Natural killer cell (primary cell): ENCODE measurements at regions not wholly inside any gene's neighbourhood (a gene's known extent, or its start where the extent isn't known, plus 50 kb on each side); places are given as distances from the start of the nearest gene placed in this dataset.

Experiments used
- ATAC-seq, 3 donors: fragments of 150-1000 bp in 2 of 3; fragments of 200-7000 bp in 1 of 3; cut with Tn5 transposase; 1 replicate in 1 of 3; 2 replicates in 2 of 3; pipeline ENCODE4 v1.10.0; 2021; ENCODE audit warnings: mild to moderate bottlenecking in 2 of 3, moderate library complexity in 2 of 3
- DNase-seq, 2 donors: peaks; one replicate each; pipeline versions ENCODE4 v3.0.0 to v3.0.0-alpha.2; 2013 to 2021; ENCODE audit warnings: mixed read lengths in 1 of 2
- H3K27ac ChIP-seq: one replicate; pipeline ENCODE4 v1.5.1; 2013; ENCODE audit warnings: mild to moderate bottlenecking, low read length
- H3K27me3 ChIP-seq: one replicate; pipeline ENCODE4 v1.6.1; 2013; ENCODE audit warnings: low read length; ENCODE audit not compliant: control insufficient read depth, insufficient read depth
- H3K36me3 ChIP-seq: one replicate; pipeline ENCODE4 v1.6.1; 2013; ENCODE audit warnings: low read length; ENCODE audit not compliant: control insufficient read depth, insufficient read depth
- H3K4me1 ChIP-seq: one replicate; pipeline ENCODE4 v1.6.1; 2013; ENCODE audit warnings: low read length; ENCODE audit not compliant: control insufficient read depth, insufficient read depth
- H3K4me3 ChIP-seq: one replicate; pipeline ENCODE4 v1.5.1; 2013; ENCODE audit warnings: low read length
- H3K9me3 ChIP-seq: one replicate; pipeline ENCODE4 v1.6.1; 2013; ENCODE audit warnings: low read length; ENCODE audit not compliant: control insufficient read depth, insufficient read depth
- H3K27ac Mint-ChIP-seq, 2 donors: one replicate each; pipeline ENCODE4 v1.8.0; 2022; ENCODE audit warnings: mild to moderate bottlenecking in 2 of 2, mixed read lengths in 2 of 2, moderate library complexity in 1 of 2
- H3K27me3 Mint-ChIP-seq, 2 donors: one replicate each; pipeline ENCODE4 v1.8.0; 2022; ENCODE audit warnings: low read depth in 2 of 2, mixed read lengths in 2 of 2
- H3K36me3 Mint-ChIP-seq: one replicate; pipeline ENCODE4 v1.8.0; 2022; ENCODE audit warnings: mixed read lengths
- H3K4me1 Mint-ChIP-seq, 2 donors: one replicate each; pipeline ENCODE4 v1.8.0; 2022; ENCODE audit warnings: mixed read lengths in 2 of 2
- H3K4me3 Mint-ChIP-seq: one replicate; pipeline ENCODE4 v1.8.0; 2022; ENCODE audit warnings: mild to moderate bottlenecking, moderate library complexity, mixed read lengths
- H3K9me3 Mint-ChIP-seq, 2 donors: one replicate each; pipeline ENCODE4 v1.8.0; 2022; ENCODE audit warnings: mixed read lengths in 2 of 2
- CTCF ChIP-seq: fragments of 200-600 bp; IDR thresholded peaks from one replicate; pipeline ENCODE4 v1.8.0; 2022; ENCODE audit warnings: antibody characterized with exemption
- WGBS: methylation state at CpG from one replicate; pipeline ENCODE4 v1.1.7; 2013; ENCODE audit warnings: missing lambda C conversion rate; ENCODE audit not compliant: insufficient coverage; 5-methylcytosine and 5-hydroxymethylcytosine counted together
- intact Hi-C: fragments of 100-400 bp; cut with micrococcal nuclease; formaldehyde crosslinking; loops from one replicate; pipeline ENCODE4 v1.14.2; 2022

- intact Hi-C loops: no loop called here
- Histone ChIP-seq H3K27me3 (no peaks in the 10 kb centered on the region), H3K4me3 (no peak overlapping the region), H3K27ac (no peak overlapping the region), H3K36me3 (no peaks in the 10 kb centered on the region), H3K9me3 (no peaks in the 10 kb centered on the region), H3K4me1 (no peaks in the 10 kb centered on the region)
- H3K36me3 Mint-ChIP-seq: no peaks in the 10 kb centered on the region
- no peaks in the 10 kb centered on the region for H3K4me1 Mint-ChIP-seq
- H3K9me3 Mint-ChIP-seq: no peaks in the 10 kb centered on the region
- 94% methylated on average over 18 of the region's 19 CpGs for WGBS
- ATAC-seq (no peak), DNase-seq (no peak)
- H3K27ac Mint-ChIP-seq: no peak overlapping the region
- no peak for TF ChIP-seq CTCF
- no peak overlapping the region for H3K4me3 Mint-ChIP-seq
- H3K27me3 Mint-ChIP-seq: peaks cover 5 to 6% of the 10 kb centered on the region in 2 donors
Measured at GRCh38 chr6:129957941-129958898, 60.2 kb upstream of the L3MBTL3 start.

GRCh38 chr6:129955584-129955983 is 62.8 kb upstream of the L3MBTL3 start:
- no peaks in the 10 kb centered on the region for H3K9me3 ChIP-seq
- DNase-seq (no peak), ATAC-seq (no peak)
- no CpG with 5 or more reads among the region's 1 CpG for WGBS
- H3K4me1 ChIP-seq: no peaks in the 10 kb centered on the region
- Mint-ChIP-seq H3K9me3 (no peaks in the 10 kb centered on the region), H3K27ac (no peak overlapping the region), H3K4me3 (no peak overlapping the region), H3K36me3 (no peaks in the 10 kb centered on the region), H3K27me3 (peaks cover 3 to 13% of the 10 kb centered on the region in 2 donors), H3K4me1 (no peaks in the 10 kb centered on the region)
- H3K27ac ChIP-seq: no peak overlapping the region
- no peak overlapping the region for H3K4me3 ChIP-seq
- TF ChIP-seq CTCF: no peak
- intact Hi-C loops: no loop called here
- H3K36me3 ChIP-seq: no peaks in the 10 kb centered on the region
- H3K27me3 ChIP-seq: no peaks in the 10 kb centered on the region

GRCh38 chr6:129954749-129955431 is 63.5 kb upstream of the L3MBTL3 start:
- Histone ChIP-seq H3K4me3 (no peak overlapping the region), H3K36me3 (no peaks in the 10 kb centered on the region), H3K4me1 (no peaks in the 10 kb centered on the region), H3K9me3 (no peaks in the 10 kb centered on the region), H3K27me3 (no peaks in the 10 kb centered on the region), H3K27ac (no peak overlapping the region)
- 94% methylated on average over 8 of the region's 8 CpGs for WGBS
- no peaks in the 10 kb centered on the region for H3K36me3 Mint-ChIP-seq
- no peak for ATAC-seq
- DNase-seq: no peak
- H3K4me1 Mint-ChIP-seq: no peaks in the 10 kb centered on the region
- no peak for TF ChIP-seq CTCF
- H3K27ac Mint-ChIP-seq: no peak overlapping the region
- peaks cover 3 to 13% of the 10 kb centered on the region in 2 donors for H3K27me3 Mint-ChIP-seq
- no peak overlapping the region for H3K4me3 Mint-ChIP-seq
- intact Hi-C loops: no loop called here
- no peaks in the 10 kb centered on the region for H3K9me3 Mint-ChIP-seq
